Calu3 (cell line): ENCODE measurements at regions not wholly inside any gene's neighbourhood (a gene's known extent, or its start where the extent isn't known, plus 50 kb on each side); places are given as distances from the start of the nearest gene placed in this dataset.

Experiments used
- BruUV-seq: library from RNA; stranded (reverse); fragments of 400-500 nt; replicated peaks from 2 replicates; lab custom pipeline; 2021; lab: Mats Ljungman, UMichigan
- CTCF ChIA-PET: fragments of 300-600 bp; sonication (Branson Sonifier 250); formaldehyde crosslinking; loops from one replicate; lab custom pipeline; 2022; ENCODE audit warnings: antibody characterized with exemption; lab: Charles Lee
- DNase-seq: peaks from one replicate; pipeline ENCODE4 v3.0.0; 2022
- H3K27ac Mint-ChIP-seq: one replicate; pipeline ENCODE4 v1.8.0; 2022; ENCODE audit warnings: mixed read lengths; ENCODE audit not compliant: unreplicated experiment
- H3K27me3 Mint-ChIP-seq: one replicate; pipeline ENCODE4 v1.8.0; 2022; ENCODE audit warnings: mixed read lengths; ENCODE audit not compliant: unreplicated experiment
- H3K36me3 Mint-ChIP-seq: one replicate; pipeline ENCODE4 v1.8.0; 2022; ENCODE audit warnings: mild to moderate bottlenecking, moderate library complexity, mixed read lengths; ENCODE audit not compliant: insufficient read depth, unreplicated experiment
- H3K4me1 Mint-ChIP-seq: one replicate; pipeline ENCODE4 v1.8.0; 2022; ENCODE audit warnings: mild to moderate bottlenecking, low read depth, mixed read lengths; ENCODE audit not compliant: unreplicated experiment
- H3K4me3 Mint-ChIP-seq: one replicate; pipeline ENCODE4 v1.8.0; 2022; ENCODE audit warnings: mild to moderate bottlenecking, low read depth, moderate library complexity, mixed read lengths; ENCODE audit not compliant: unreplicated experiment
- H3K9me3 Mint-ChIP-seq: one replicate; pipeline ENCODE4 v1.8.0; 2022; ENCODE audit warnings: low read depth, mixed read lengths; ENCODE audit not compliant: unreplicated experiment
- intact Hi-C: fragments of 100-400 bp; cut with micrococcal nuclease; formaldehyde crosslinking; loops from one replicate; pipeline ENCODE4 v1.10.0; 2022; ENCODE audit not compliant: unreplicated experiment
- TF ChIP-seq, protein P1 (sequence below): fragments of 200-600 bp; IDR thresholded peaks from one replicate; pipeline ENCODE4 v1.8.0; 2022; ENCODE audit warnings: antibody characterized with exemption; ENCODE audit not compliant: unreplicated experiment

DNA sequence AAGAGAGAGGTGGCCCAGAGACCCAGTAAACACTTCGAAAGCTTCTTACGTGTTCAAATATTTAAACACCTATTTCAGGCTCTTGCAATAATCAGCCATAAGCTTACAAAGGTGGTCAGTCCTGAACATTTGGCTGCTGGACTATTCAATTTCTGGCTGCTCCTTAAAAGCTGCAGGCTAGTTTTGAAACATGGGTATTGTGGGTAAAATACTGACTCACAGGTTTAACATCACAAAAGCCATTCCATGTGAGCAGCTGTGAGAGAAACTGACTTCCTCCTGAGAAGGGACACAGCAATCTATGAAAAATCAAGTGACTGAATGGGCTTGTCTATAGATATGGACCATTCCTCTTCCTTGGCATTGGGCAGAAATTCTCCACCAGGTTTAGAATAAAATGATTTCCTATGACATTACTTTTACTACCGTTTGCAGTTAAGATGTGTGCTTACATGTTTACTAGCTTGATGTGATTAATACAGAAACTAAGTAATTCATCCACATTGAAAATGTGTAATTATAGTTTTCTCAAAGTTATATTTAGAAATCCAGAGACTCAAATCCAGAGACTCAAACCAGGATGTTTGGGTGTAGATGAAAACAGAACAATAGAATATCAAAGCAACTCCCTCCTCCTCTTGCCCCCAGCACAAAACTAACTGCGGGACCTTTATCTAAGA lies 252.3 kb downstream of the GATA3 start:
- intact Hi-C loops: loop anchor here (10.0 kb wide), 1 partner anchor 252 kb away; the partner anchor contains the start of gene GATA3
- H3K4me1 Mint-ChIP-seq: peaks cover 8% of the 10 kb centered on the region
- no peaks in the 10 kb centered on the region for H3K36me3 Mint-ChIP-seq
- CTCF ChIA-PET: no interaction called here
- H3K27me3 Mint-ChIP-seq: no peaks in the 10 kb centered on the region
- no peak overlapping the region for H3K27ac Mint-ChIP-seq
- no peak overlapping the region for H3K4me3 Mint-ChIP-seq
- no peaks in the 10 kb centered on the region for H3K9me3 Mint-ChIP-seq
- no TSS peak for BruUV-seq
- TF ChIP-seq, protein P1, sequence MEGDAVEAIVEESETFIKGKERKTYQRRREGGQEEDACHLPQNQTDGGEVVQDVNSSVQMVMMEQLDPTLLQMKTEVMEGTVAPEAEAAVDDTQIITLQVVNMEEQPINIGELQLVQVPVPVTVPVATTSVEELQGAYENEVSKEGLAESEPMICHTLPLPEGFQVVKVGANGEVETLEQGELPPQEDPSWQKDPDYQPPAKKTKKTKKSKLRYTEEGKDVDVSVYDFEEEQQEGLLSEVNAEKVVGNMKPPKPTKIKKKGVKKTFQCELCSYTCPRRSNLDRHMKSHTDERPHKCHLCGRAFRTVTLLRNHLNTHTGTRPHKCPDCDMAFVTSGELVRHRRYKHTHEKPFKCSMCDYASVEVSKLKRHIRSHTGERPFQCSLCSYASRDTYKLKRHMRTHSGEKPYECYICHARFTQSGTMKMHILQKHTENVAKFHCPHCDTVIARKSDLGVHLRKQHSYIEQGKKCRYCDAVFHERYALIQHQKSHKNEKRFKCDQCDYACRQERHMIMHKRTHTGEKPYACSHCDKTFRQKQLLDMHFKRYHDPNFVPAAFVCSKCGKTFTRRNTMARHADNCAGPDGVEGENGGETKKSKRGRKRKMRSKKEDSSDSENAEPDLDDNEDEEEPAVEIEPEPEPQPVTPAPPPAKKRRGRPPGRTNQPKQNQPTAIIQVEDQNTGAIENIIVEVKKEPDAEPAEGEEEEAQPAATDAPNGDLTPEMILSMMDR: no peak
- DNase-seq: no peak

DNA sequence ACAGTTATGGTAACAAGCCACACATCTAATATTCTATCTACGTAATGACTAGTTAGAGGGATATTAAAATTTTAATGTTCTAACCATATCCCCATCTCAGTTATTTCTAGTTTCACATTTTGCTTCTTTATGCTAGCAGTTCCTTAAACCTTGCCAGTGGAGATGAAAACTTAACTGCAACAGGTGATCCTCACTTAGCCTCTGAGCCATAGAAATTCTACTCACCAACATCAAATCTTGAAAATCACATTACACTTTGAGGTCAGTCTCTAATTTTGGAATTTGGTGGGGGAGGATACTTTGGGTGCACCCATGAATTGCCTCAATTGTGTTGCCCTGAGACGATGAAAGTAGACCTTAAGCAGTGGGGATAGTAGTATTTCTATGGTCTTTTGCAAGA lies 256.4 kb downstream of the GATA3 start:
- Mint-ChIP-seq H3K4me3 (no peak overlapping the region), H3K27me3 (no peaks in the 10 kb centered on the region)
- TF ChIP-seq, protein P1: no peak

DNA sequence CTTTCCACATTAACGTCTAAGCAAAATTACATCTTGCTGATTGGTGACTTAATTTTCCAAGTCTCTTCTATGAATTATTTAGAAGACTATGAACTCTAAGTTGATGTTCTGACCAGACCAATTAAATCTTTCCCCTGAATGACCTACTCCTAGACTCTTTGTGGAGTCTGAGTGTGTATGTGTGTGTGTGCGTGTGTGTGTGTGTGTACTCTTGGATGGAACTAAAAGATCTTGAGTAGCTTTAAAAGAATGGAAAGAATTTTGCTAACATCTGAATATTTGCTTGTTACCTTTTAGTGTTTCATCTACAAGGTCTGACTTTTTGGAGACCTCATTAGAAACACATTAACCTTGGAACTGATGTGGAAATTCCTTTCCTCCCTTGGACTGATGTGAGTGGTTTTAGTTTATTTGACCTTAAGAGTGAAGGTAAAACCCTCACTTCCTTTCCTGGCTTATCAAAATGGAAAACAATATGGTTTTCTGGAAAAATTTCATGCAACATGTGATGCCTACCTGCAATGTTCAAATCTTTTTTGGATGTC lies 257.1 kb downstream of the GATA3 start:
- H3K4me1 Mint-ChIP-seq: peaks cover 11% of the 10 kb centered on the region
- no peak for DNase-seq
- intact Hi-C loops: no loop called here
- H3K27me3 Mint-ChIP-seq: no peaks in the 10 kb centered on the region
- no peaks in the 10 kb centered on the region for H3K9me3 Mint-ChIP-seq
- no TSS peak for BruUV-seq
- TF ChIP-seq, protein P1: no peak
- H3K36me3 Mint-ChIP-seq: no peaks in the 10 kb centered on the region
- H3K4me3 Mint-ChIP-seq: no peak overlapping the region
- CTCF ChIA-PET: no interaction called here
- H3K27ac Mint-ChIP-seq: no peak overlapping the region

More for the DNA sequence above, 256.4 kb downstream of the GATA3 start:
- Mint-ChIP-seq H3K27ac (no peak overlapping the region), H3K36me3 (no peaks in the 10 kb centered on the region), H3K9me3 (no peaks in the 10 kb centered on the region), H3K4me1 (peaks cover 11% of the 10 kb centered on the region)
- BruUV-seq: no TSS peak
- DNase-seq: no peak
- CTCF ChIA-PET: no interaction called here
- intact Hi-C loops: no loop called here

DNA sequence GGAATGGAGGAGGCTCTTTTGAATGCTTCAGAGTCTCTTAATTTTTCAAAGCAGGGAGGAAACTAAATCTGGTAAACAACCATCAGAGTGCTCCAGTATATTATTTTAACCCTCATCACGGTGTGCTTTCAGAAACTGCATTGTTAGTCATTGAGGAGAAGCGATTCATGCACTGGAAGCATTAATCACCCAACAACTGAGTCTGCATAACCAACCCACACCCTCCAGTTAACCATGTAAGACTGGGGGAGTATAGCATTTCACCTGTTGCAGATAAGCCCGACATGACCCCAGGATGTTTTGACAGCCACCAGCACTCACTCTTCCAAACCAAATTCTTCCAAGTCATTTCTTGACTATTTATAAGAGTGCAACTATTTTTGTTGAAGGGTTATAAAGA lies 257.6 kb downstream of the GATA3 start:
- no peaks in the 10 kb centered on the region for H3K9me3 Mint-ChIP-seq
- H3K36me3 Mint-ChIP-seq: no peaks in the 10 kb centered on the region
- no peaks in the 10 kb centered on the region for H3K27me3 Mint-ChIP-seq
- H3K4me3 Mint-ChIP-seq: no peak overlapping the region
- CTCF ChIA-PET: no interaction called here
- H3K27ac Mint-ChIP-seq: no peak overlapping the region
- peaks cover 11% of the 10 kb centered on the region for H3K4me1 Mint-ChIP-seq
- no peak for DNase-seq
- TF ChIP-seq, protein P1: no peak
- intact Hi-C loops: no loop called here
- BruUV-seq: no TSS peak
